Breast epithelium (tissue), 3 donors: ENCODE measurements at regions not wholly inside any gene's neighbourhood (a gene's known extent, or its start where the extent isn't known, plus 50 kb on each side); places are given as distances from the start of the nearest gene placed in this dataset.
"Not testable (repeated sequence)": the region's sequence is repeated elsewhere in the genome, so short reads cannot be mapped to it uniquely, and the experiment has no call there.

Experiments
- CTCF ChIP-seq, 3 donors: fragments of 450-650 bp; IDR thresholded peaks; one replicate each; pipeline ENCODE4 v1.5.1; 2016 to 2017; ENCODE audit warnings: antibody characterized with exemption in 3 of 3, mild to moderate bottlenecking in 3 of 3, moderate library complexity in 3 of 3
- POLR2A ChIP-seq: fragments of 450-650 bp; IDR thresholded peaks from one replicate; pipeline ENCODE4 v1.6.1; 2016; ENCODE audit warnings: antibody characterized with exemption, mild to moderate bottlenecking, moderate library complexity
- POLR2AphosphoS5 ChIP-seq, 3 donors: sonication (generic); formaldehyde crosslinking; IDR thresholded peaks; one replicate each; pipeline ENCODE4 v1.6.1; 2017; ENCODE audit warnings: antibody characterized with exemption in 3 of 3

GRCh38 chr9:96147029-96147428 is 154.9 kb downstream of the HSD17B3 start:
- not testable (repeated sequence) for TF ChIP-seq CTCF (IDR thresholded peaks at IDR 0.05); POLR2AphosphoS5 (IDR thresholded peaks at IDR 0.05); POLR2A
